GM21528 (cell line): ENCODE measurements at regions not wholly inside any gene's neighbourhood (a gene's known extent, or its start where the extent isn't known, plus 50 kb on each side); places are given as distances from the start of the nearest gene placed in this dataset.
"Not testable (repeated sequence)": the region's sequence is repeated elsewhere in the genome, so short reads cannot be mapped to it uniquely, and the experiment has no call there.

ENCODE experiments used
- ATAC-seq: cut with Tn5 transposase; IDR thresholded peaks from one replicate; pipeline ENCODE4 v1.9.1; 2021; ENCODE audit warnings: mild to moderate bottlenecking, moderate library complexity; ENCODE audit not compliant: unreplicated experiment, low FRiP score

- ATAC-seq = no peak
Measured at GRCh38 chr3:178353006-178353694, 183.1 kb upstream of the KCNMB2 start.

GRCh38 chr3:178359728-178360127 is 176.5 kb upstream of the KCNMB2 start:
- ATAC-seq = no peak

GRCh38 chr3:178363048-178363447 is 173.2 kb upstream of the KCNMB2 start:
- ATAC-seq = not testable (repeated sequence)

- no peak for ATAC-seq
Measured at GRCh38 chr3:178367817-178368617, 168.2 kb upstream of the KCNMB2 start.

- ATAC-seq = no peak
Measured at GRCh38 chr3:178369006-178369405, 167.2 kb upstream of the KCNMB2 start.

- ATAC-seq = no peak
Measured at GRCh38 chr3:178369811-178370210, 166.4 kb upstream of the KCNMB2 start.

- no peak for ATAC-seq
Measured at GRCh38 chr3:178370387-178370786, 165.8 kb upstream of the KCNMB2 start.

GRCh38 chr3:178381555-178381954 is 154.7 kb upstream of the KCNMB2 start:
- ATAC-seq = no peak

- no peak for ATAC-seq
Measured at GRCh38 chr3:178381971-178382448, 154.2 kb upstream of the KCNMB2 start.

GRCh38 chr3:178382449-178383061 is 153.7 kb upstream of the KCNMB2 start:
- no peak for ATAC-seq

GRCh38 chr3:178384321-178385230 is 151.7 kb upstream of the KCNMB2 start:
- no peak for ATAC-seq

GRCh38 chr3:178385280-178385952 is 150.8 kb upstream of the KCNMB2 start:
- ATAC-seq = peak; percentile 70

GRCh38 chr3:178386401-178386800 is 149.8 kb upstream of the KCNMB2 start:
- ATAC-seq = no peak

- ATAC-seq = no peak
Measured at GRCh38 chr3:178386880-178387279, 149.4 kb upstream of the KCNMB2 start.

GRCh38 chr3:178388473-178388872 is 147.8 kb upstream of the KCNMB2 start:
- ATAC-seq = no peak

- ATAC-seq = no peak
Measured at GRCh38 chr3:178389258-178389657, 147.0 kb upstream of the KCNMB2 start.

GRCh38 chr3:178392511-178392926 is 143.7 kb upstream of the KCNMB2 start:
- ATAC-seq = no peak

- ATAC-seq = no peak
Measured at GRCh38 chr3:178393146-178393545, 143.1 kb upstream of the KCNMB2 start.

GRCh38 chr3:178393824-178394223 is 142.4 kb upstream of the KCNMB2 start:
- ATAC-seq = no peak

- no peak for ATAC-seq
Measured at GRCh38 chr3:178396318-178396717, 139.9 kb upstream of the KCNMB2 start.
